NCI-H187 treated with DMSO at 0.1 percent for 48 hours (cell line): ENCODE measurements at regions not wholly inside any gene's neighbourhood (a gene's known extent, or its start where the extent isn't known, plus 50 kb on each side); places are given as distances from the start of the nearest gene placed in this dataset.
"Not testable (repeated sequence)": the region's sequence is repeated elsewhere in the genome, so short reads cannot be mapped to it uniquely, and the experiment has no call there.

Experiments
- DNase-seq: peaks from one replicate; lab custom pipeline; 2025; lab: John Stamatoyannopoulos, UW

- no peak for DNase-seq
Observed at GRCh38 chr12:5165296-5165970, 121.8 kb downstream of the KCNA5 start.

GRCh38 chr12:5166976-5167375 is 123.3 kb downstream of the KCNA5 start:
- DNase-seq, result no peak

- DNase-seq, result no peak
Observed at GRCh38 chr12:5168148-5168547, 124.5 kb downstream of the KCNA5 start.

GRCh38 chr12:5170844-5171243 is 127.2 kb downstream of the KCNA5 start:
- DNase-seq, result no peak

GRCh38 chr12:5171701-5172100 is 128.0 kb downstream of the KCNA5 start:
- DNase-seq, result no peak

- DNase-seq, result no peak
Observed at GRCh38 chr12:5172886-5173285, 129.2 kb downstream of the KCNA5 start.

- no peak for DNase-seq
Observed at GRCh38 chr12:5173511-5174011, 129.9 kb downstream of the KCNA5 start.

- DNase-seq, result not testable (repeated sequence)
Observed at GRCh38 chr12:5175415-5175814, 131.7 kb downstream of the KCNA5 start.

GRCh38 chr12:5176036-5176435 is 132.4 kb downstream of the KCNA5 start:
- no peak for DNase-seq

GRCh38 chr12:5177096-5177495 is 133.4 kb downstream of the KCNA5 start:
- DNase-seq, result no peak

- DNase-seq, result no peak
Observed at GRCh38 chr12:5177731-5178130, 134.1 kb downstream of the KCNA5 start.

- no peak for DNase-seq
Observed at GRCh38 chr12:5178571-5178970, 134.9 kb downstream of the KCNA5 start.

- DNase-seq, result no peak
Observed at GRCh38 chr12:5180496-5180895, 136.8 kb downstream of the KCNA5 start.

GRCh38 chr12:5184186-5184585 is 140.5 kb downstream of the KCNA5 start:
- DNase-seq, result no peak

GRCh38 chr12:5185435-5186069 is 141.9 kb downstream of the KCNA5 start:
- DNase-seq, result no peak

GRCh38 chr12:5186715-5187114 is 143.0 kb downstream of the KCNA5 start:
- no peak for DNase-seq

GRCh38 chr12:5187136-5187535 is 143.5 kb downstream of the KCNA5 start:
- DNase-seq, result no peak

GRCh38 chr12:5188472-5188871 is 144.8 kb downstream of the KCNA5 start:
- DNase-seq, result no peak

GRCh38 chr12:5189173-5189572 is 145.5 kb downstream of the KCNA5 start:
- DNase-seq, result no peak

- no peak for DNase-seq
Observed at GRCh38 chr12:5191803-5192538, 148.3 kb downstream of the KCNA5 start.

GRCh38 chr12:5192726-5193125 is 149.0 kb downstream of the KCNA5 start:
- DNase-seq, result no peak

- DNase-seq, result no peak
Observed at GRCh38 chr12:5194306-5194705, 150.6 kb downstream of the KCNA5 start.

- DNase-seq, result no peak
Observed at GRCh38 chr12:5195244-5195643, 151.6 kb downstream of the KCNA5 start.
